Activated CD4-positive, CD25-positive, alpha-beta regulatory T cell treated with anti-CD3 and anti-CD28 coated beads, Interleukin-2, amount 50 U/mL, for 24 hours (primary cell): ENCODE measurements at regions not wholly inside any gene's neighbourhood (a gene's known extent, or its start where the extent isn't known, plus 50 kb on each side); places are given as distances from the start of the nearest gene placed in this dataset.
A peak's percentile ranks its signal among the peaks of the same experiment; 100 is the strongest.

ENCODE experiments used
- ATAC-seq, 2 donors: fragments of 150-1000 bp; cut with Tn5 transposase; one replicate each; pipeline ENCODE4 v1.10.0; 2021; ENCODE audit warnings: mild to moderate bottlenecking in 1 of 2, moderate library complexity in 1 of 2

GRCh38 chr7:132733860-132734259 is 157.6 kb upstream of the PLXNA4 start:
- ATAC-seq = no peak

DNA sequence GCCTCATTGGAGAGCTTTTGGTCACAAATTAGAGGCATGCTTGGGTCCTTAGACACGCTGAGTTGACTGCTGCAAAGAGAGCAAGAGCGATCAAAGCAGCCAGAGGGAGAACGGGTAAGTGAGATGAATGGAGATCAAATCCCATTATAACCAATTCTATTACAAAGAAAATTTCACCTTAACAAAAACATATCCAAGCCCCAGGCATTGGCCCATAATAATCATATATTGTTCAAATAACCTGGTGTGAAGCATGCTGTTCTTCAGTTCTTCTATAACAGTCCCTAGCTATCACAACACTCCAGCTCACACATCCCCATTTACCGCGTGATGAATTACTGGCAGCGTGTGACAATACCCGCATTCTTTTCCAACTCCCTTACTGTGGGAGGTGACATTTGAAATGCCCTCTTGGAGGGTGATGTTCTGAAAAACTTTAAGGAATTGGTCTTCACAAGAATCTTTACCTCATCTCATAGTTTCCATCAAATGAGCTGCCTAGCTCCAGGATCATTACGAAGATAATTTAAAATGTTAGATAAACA is 156.1 kb upstream of the PLXNA4 start:
- no peak for ATAC-seq

DNA sequence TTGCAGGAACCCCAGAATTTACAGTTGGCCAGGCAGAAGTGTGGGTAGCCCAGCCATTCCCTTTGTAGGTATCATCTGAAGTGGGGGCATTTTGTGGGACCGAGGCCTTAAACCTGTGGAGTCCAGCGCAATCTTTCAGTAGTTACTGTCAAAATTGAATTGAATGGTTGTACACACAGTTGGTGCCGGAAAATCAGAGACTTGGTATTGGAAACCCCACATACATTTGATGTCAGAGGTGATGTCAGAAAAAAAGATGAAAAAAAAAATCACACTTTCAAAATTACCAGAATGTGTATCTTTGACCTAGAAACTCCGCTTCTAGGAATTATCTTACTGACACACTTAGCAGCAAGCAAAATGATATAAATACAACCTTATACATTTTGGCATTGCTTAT is 153.8 kb upstream of the PLXNA4 start:
- ATAC-seq = no peak

- no peak for ATAC-seq
Observed at GRCh38 chr7:132723506-132724081, 147.3 kb upstream of the PLXNA4 start.

DNA sequence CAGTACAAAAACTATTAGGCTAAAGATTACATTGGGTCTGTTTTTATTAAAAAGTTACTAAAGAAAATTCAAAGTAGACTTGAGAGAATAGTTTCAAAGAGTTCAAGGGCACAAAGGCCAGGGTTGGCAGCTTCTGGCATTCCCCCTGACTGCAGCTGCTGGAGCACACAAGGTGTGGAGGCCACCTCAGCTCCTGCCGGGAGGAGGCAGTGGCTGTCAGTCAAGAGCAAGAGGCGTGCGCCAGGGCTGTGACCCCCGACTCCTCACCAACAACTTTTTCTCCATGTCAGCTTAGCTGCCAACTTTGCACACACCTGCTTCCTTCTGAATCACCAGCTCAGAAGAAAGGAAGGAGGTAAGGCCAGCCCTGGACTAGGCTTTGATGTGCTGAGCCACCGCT is 144.6 kb upstream of the PLXNA4 start:
- no peak for ATAC-seq

DNA sequence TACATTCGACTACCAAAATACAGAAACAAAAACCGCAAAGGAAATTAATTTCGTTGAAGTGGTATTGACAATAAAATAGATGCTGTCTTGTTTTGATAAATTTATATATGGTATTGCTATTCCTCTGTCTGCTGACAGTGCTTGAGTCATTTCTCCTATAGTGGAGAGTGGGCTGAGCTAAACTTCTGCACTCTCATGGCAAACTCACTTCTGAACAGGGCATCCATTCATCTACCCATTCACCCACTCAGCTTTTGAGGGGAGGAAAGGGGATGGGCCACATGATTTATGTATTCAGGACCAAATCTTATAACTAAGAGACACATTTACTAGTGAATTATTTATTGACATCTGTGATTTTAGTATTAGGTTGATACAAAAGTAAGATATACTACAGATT is 137.6 kb upstream of the PLXNA4 start:
- ATAC-seq = peak in 1 of 2 donors; percentile 20

DNA sequence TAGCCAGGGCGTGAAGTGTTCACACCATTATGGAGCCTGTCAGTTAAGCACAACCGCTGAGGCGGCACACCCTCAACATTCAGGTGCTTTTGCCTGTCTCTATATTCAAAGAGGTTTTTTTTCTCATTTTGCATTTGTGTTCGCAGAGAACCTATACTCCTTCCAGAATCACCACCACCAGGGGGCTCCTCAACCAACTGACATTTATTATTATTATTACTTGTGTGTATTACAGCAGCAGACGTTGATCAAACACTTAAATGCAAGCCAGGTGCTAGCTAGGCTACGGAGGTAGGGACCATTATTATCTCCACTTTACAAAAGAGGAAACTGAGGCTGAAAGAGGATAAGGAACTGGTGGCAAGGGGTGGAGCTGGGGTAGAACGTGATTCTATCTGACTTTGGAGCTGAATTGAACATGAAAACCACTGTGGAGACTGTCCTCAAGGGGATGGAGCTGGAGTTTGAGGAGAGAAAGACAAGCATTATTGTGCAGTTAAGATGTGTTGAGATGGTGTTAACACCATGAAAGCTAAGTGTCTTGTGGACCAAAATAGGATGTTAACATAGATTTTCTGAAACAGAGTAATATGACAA is 133.8 kb upstream of the PLXNA4 start:
- no peak for ATAC-seq

GRCh38 chr7:132708470-132708869 is 132.2 kb upstream of the PLXNA4 start:
- no peak for ATAC-seq

DNA sequence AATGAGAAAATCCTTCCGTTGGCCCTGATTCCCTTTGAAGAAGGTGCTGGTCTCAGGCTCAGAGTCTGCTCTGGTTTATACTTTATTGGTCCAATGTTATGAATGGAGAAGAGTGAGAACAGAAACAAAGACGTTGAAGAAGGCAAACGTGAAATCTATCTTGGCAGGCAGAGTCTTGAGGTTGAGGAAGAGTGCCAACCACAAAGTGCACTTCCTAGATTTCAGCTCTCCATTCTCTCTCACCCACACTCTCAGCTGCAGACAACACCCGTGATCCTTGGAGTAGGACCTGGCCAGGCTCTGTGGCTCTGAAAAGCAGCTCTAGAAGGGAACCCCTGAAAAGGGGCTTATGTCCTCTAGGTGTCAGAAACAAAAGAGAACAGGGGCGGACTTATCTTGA is 128.9 kb upstream of the PLXNA4 start:
- ATAC-seq = no peak

DNA sequence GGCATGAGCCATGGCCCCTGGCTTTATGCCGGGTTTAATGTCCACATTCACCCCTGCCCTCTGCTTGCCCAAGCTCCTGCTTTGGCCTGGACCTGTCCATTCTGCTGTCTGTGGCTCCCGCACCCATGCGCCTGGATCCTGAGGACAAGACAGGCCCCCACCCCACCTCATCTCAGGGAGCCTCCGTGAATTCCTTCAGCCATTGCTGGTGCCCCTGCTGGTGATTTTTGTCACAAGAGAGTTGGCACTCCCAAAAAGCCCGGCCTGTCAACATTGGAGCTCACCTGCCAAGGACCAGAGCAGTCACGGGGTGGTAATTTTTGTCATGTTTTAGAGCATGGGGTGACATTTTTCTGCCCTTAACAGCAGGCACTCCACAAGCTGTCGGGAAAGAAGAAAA is 127.5 kb upstream of the PLXNA4 start:
- no peak for ATAC-seq

DNA sequence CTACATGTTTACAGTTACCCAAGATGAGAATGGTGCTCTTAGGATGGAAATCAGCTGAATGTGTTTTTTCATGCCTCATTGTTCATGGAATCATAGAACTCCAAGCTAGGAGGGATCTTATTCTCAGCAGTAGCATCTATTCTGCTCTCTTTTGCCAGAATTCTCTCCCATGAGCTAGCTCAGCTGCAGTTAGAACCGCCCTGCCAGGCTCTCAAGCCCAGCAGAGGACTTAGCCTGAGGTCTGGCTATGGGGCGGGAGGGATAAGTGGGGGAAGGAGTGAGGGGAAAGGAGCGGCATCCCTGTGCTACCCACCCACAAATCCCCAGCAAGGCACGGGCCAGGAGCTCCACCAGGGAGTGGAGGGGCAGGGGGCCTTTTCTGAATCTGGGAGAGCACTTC is 120.7 kb upstream of the PLXNA4 start:
- no peak for ATAC-seq

DNA sequence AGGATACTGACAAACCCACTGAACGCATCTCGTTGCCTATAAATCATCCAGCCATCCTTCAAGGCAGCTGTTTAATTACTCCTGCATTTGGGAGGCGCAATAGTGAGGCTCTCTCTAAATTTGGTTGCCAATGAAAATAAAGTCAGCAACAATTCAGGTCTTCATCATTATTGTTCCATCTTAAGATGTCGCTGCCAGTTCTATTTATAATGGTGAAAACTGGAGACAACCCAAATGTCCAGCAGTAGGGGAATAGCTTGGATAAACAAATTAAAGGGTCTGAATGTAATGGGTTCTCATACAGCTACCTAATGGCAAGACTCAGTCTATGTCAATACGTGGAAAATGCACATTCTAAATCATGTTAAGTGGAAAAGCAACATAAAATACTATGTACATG is 120.1 kb upstream of the PLXNA4 start:
- no peak for ATAC-seq

- no peak for ATAC-seq
Observed at GRCh38 chr7:132691201-132691600, 114.9 kb upstream of the PLXNA4 start.

DNA sequence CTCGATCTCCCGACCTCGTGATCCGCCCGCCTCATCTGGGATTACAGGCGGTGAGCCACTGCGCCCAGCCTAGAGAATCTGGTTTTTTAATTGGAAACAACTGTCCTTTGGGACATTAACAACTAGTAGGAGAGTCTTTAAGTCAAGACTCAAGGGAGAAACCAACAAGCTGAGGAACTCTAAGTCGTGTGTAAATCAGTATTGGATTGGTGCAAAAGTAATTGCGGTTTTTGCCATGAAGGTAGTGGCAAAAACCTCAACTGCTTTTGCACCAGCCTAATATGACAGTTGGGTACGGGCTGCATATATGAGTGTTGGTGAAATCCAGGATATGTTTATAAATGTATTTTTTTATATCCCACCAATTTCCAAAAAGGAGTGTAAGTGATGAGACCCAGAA is 113.9 kb upstream of the PLXNA4 start:
- ATAC-seq = no peak

DNA sequence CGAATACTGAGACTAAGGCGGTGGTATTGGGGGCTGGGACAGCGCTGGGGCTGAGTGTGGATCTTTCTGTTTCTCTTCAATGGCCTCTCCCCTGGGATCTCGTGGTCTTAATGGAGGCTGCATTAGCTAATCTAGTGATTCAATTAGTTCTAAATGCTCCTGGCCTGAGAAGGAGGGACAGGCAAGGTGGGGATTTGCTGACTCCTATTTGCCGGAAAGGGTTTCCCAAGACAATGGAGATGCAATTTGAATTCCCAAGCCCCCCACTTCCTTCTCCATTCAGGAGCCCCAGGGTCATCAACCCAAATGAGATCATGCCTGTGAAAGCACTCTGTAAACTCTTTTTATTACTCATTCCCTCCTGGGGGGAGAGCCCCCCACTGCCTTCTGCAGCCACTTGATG is 111.7 kb upstream of the PLXNA4 start:
- ATAC-seq = no peak

- no peak for ATAC-seq
Observed at GRCh38 chr7:132687016-132687415, 110.7 kb upstream of the PLXNA4 start.

- no peak for ATAC-seq
Observed at GRCh38 chr7:132685277-132685676, 109.0 kb upstream of the PLXNA4 start.

- ATAC-seq = no peak
Observed at GRCh38 chr7:132683896-132684690, 107.8 kb upstream of the PLXNA4 start.

DNA sequence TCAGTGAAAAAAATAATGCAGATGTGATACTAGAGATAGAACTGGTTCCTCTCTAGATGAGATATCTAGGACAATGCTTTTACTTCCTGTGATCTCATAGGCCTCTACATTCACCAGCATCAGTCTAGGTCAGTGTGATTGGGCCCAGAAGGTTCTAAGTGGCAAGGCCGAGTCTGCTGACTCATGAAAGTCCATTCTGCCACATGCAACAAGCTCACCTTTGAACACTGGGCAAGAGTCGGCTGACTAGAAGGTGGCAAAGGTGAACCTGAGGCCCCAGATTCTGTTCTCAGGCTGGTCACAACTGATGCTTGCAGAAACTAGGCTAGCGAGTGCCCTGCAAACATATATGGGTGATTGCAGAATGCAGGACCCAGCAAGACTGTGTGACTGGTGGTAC is 105.7 kb upstream of the PLXNA4 start:
- no peak for ATAC-seq

DNA sequence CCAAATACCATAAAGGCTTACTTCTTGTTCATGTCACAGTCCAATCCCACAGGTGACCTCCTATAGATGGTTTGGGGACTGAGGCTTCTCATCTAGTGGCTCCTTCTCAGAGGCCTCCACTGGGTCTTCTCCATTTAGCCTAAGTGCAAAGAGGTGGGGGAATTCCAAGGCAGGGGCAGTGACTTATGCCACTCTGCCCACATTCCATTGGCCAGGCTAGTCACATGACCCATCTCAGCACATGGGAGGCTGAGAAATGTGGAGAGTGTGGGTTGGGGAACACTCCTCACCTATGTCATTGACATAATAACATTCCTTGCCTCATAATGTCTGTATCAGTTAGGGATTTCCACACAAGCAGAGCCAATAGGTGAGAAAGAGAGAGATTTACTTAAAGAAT is 104.3 kb upstream of the PLXNA4 start:
- ATAC-seq = peak in 1 of 2 donors; percentile 33

DNA sequence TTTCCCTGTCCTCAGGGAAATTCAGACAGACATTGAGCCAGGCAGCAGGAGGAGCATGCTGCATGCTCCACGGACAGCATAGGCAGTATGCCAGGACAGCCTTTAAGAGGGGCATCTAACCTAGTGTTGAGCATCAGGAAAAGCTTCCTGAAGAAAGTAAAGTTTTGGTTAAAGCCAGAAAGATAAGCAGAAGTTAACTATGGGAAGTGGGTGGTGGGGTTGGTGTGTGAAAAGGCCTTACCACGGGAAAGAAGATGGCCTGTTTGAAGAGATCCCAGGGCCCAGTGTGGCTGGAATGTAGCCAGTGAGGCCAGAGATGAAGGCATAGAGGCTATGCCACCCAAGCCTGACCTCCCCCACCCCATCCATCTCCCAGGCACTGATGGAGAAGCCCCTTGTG is 102.4 kb upstream of the PLXNA4 start:
- ATAC-seq = no peak

- no peak for ATAC-seq
Observed at GRCh38 chr7:132677918-132678317, 101.6 kb upstream of the PLXNA4 start.

DNA sequence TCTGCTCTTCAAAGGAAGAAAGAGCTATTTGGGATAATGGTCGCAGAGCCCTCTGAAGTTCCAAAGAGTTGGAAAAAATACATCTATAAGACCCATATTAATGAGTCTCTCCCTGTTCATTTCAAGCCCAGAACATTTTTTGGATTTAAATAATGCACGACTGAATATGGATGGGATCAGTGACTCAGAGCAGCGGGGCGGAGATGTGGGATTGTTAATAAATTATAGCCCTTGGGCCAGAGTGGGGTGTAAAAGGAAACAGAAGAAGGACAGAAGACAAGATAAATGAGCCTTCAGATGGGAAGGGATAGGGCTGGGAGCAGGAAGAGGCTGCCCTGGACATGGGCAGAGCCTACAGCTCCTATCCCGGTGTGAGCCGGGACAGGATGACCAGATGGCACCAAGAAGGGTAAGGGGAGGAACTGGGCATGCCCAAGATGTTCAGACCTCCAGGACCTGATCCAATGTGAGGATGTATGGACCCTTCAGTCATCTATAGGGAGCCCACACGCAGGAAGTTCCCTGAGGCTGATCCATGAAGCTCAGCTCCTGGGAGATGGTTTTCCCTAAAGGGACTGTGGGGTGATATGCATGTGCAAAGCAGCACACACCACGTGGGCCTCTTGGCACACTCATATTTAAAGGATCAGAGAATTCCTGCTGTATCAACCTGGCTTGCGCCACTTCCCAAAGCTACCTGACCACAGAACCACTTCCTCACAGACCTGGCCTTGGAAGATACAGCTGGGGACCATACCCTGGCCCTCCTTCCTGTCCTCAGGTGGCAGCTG is 96.1 kb upstream of the PLXNA4 start:
- ATAC-seq = no peak
